ENCODE measurements at regions not wholly inside any gene's neighbourhood (a gene's known extent, or its start where the extent isn't known, plus 50 kb on each side); places are given as distances from the start of the nearest gene placed in this dataset.
"Not testable (repeated sequence)": the region's sequence is repeated elsewhere in the genome, so short reads cannot be mapped to it uniquely, and the experiment has no call there.

- Mint-ChIP-seq H3K4me1 (no peaks in the 10 kb centered on the region), H3K4me3 (no peak overlapping the region), H3K36me3 (no peaks in the 10 kb centered on the region), H3K27ac (no peak overlapping the region), H3K27me3 (peaks cover 0 to 5% (median 5%) of the 10 kb centered on the region in 3 donors), H3K9me3 (peaks cover 0 to 10% (median 4%) of the 10 kb centered on the region in 7 donors)
- ATAC-seq (ENCODE audit: low read depth in 2 of 2) (no peak), DNase-seq (no peak)
These were observed 61.2 kb downstream of the VIP start for GRCh38 chr6:152811785-152812184.

- H3K27ac Mint-ChIP-seq = no peak overlapping the region
- peaks cover 0 to 5% (median 5%) of the 10 kb centered on the region in 3 donors for H3K27me3 Mint-ChIP-seq
- peaks cover 0 to 10% (median 4%) of the 10 kb centered on the region in 7 donors for H3K9me3 Mint-ChIP-seq
- DNase-seq (no peak), ATAC-seq (ENCODE audit: low read depth in 2 of 2) (no peak)
- H3K4me1 Mint-ChIP-seq = no peaks in the 10 kb centered on the region
- H3K4me3 Mint-ChIP-seq = no peak overlapping the region
- H3K36me3 Mint-ChIP-seq = no peaks in the 10 kb centered on the region
These were observed 64.8 kb downstream of the VIP start for GRCh38 chr6:152815230-152815872.

GRCh38 chr6:152816055-152816454 is 65.5 kb downstream of the VIP start:
- ATAC-seq (ENCODE audit: low read depth in 2 of 2) (no peak), DNase-seq (no peak)
- H3K9me3 Mint-ChIP-seq = peaks cover 0 to 6% (median under 1%) of the 10 kb centered on the region in 7 donors
- no peaks in the 10 kb centered on the region for H3K36me3 Mint-ChIP-seq
- no peaks in the 10 kb centered on the region for H3K4me1 Mint-ChIP-seq
- H3K4me3 Mint-ChIP-seq = no peak overlapping the region
- H3K27ac Mint-ChIP-seq = no peak overlapping the region
- peaks cover 0 to 5% (median 5%) of the 10 kb centered on the region in 3 donors for H3K27me3 Mint-ChIP-seq

GRCh38 chr6:152821525-152821924 is 70.9 kb downstream of the VIP start:
- ATAC-seq (ENCODE audit: low read depth in 2 of 2) (no peak), DNase-seq (no peak)
- Mint-ChIP-seq H3K27ac (no peak overlapping the region), H3K27me3 (no peaks in the 10 kb centered on the region), H3K9me3 (no peaks in the 10 kb centered on the region), H3K36me3 (no peaks in the 10 kb centered on the region), H3K4me1 (no peaks in the 10 kb centered on the region), H3K4me3 (no peak overlapping the region)

- DNase-seq = no peak
- H3K36me3 Mint-ChIP-seq = no peaks in the 10 kb centered on the region
- no peaks in the 10 kb centered on the region for H3K9me3 Mint-ChIP-seq
- no peaks in the 10 kb centered on the region for H3K4me1 Mint-ChIP-seq
- H3K27me3 Mint-ChIP-seq = no peaks in the 10 kb centered on the region
- no peak overlapping the region for H3K4me3 Mint-ChIP-seq
- no peak for ATAC-seq (ENCODE audit: low read depth in 2 of 2)
- no peak overlapping the region for H3K27ac Mint-ChIP-seq
These were observed 74.1 kb downstream of the VIP start for GRCh38 chr6:152824666-152825065.

- ATAC-seq (ENCODE audit: low read depth in 2 of 2) = no peak
- Mint-ChIP-seq H3K4me1 (no peaks in the 10 kb centered on the region), H3K36me3 (no peaks in the 10 kb centered on the region), H3K9me3 (no peaks in the 10 kb centered on the region), H3K27me3 (peaks cover 0 to 4% (median 0%) of the 10 kb centered on the region in 3 donors), H3K4me3 (no peak overlapping the region), H3K27ac (no peak overlapping the region)
- DNase-seq = no peak
These were observed 77.8 kb downstream of the VIP start for GRCh38 chr6:152828431-152828830.

- H3K4me3 Mint-ChIP-seq; H3K27ac Mint-ChIP-seq; H3K36me3 Mint-ChIP-seq; H3K9me3 Mint-ChIP-seq; H3K27me3 Mint-ChIP-seq; ATAC-seq (ENCODE audit: low read depth in 2 of 2); H3K4me1 Mint-ChIP-seq; DNase-seq: not testable (repeated sequence)
These were observed 83.8 kb downstream of the VIP start for GRCh38 chr6:152834366-152834765.

DNA sequence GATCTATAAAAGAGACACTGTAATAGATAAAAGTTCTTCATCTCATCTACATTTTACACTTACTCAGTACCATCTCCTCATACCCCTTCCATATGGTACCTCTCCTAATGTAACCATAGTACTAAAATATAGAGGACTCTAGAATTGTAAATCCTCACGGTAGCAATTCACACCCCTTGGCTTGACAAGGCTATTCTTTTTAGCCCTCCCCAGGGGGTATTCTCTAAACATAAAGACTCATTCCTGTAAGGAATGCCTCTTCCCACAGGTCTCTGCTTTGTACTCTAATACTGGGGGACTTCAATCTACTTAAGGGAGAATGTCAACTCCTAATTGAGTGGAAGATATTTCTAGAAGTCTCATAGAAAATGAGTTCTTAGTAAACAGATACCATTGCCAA is 85.9 kb downstream of the VIP start:
- DNase-seq (no peak), ATAC-seq (ENCODE audit: low read depth in 2 of 2) (no peak)
- Mint-ChIP-seq H3K36me3 (no peaks in the 10 kb centered on the region), H3K27ac (no peak overlapping the region), H3K27me3 (peaks cover under 1 to 13% (median 4%) of the 10 kb centered on the region in 3 donors), H3K9me3 (peaks cover 0 to 9% (median 0%) of the 10 kb centered on the region in 7 donors), H3K4me3 (no peak overlapping the region), H3K4me1 (peaks cover 0 to 3% (median 0%) of the 10 kb centered on the region in 3 donors)

DNA sequence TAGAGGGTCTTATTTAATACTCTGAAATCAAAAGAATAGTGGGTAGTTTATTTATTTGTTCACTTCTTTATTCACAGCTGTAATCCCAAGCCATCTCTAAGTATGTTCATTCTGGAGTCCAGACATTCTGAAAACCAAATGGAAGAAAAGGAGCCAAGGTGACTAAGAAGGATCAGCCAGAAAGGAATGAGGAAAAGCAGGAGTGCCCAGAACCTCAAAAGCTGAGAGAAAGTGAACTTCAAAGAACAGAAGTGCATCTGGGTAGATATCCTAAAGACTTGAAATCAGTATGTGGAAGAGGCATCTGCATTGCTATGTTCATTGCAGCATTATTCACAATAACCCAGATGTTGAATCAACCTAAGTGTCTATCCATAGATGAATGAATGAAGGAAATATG is 94.8 kb downstream of the VIP start:
- Mint-ChIP-seq H3K4me1 (no peaks in the 10 kb centered on the region), H3K27me3 (peaks cover 0 to 7% (median 4%) of the 10 kb centered on the region in 3 donors), H3K9me3 (peaks cover 7 to 20% (median 12%) of the 10 kb centered on the region in 7 donors), H3K4me3 (no peak overlapping the region), H3K27ac (no peak overlapping the region), H3K36me3 (peaks cover 0 to 10% of the 10 kb centered on the region in 2 donors)
- DNase-seq = no peak
- ATAC-seq (ENCODE audit: low read depth in 2 of 2) = no peak

GRCh38 chr6:152846825-152847224 is 96.2 kb downstream of the VIP start:
- H3K9me3 Mint-ChIP-seq = peaks cover 7 to 20% (median 12%) of the 10 kb centered on the region in 7 donors
- peaks cover 0 to 10% of the 10 kb centered on the region in 2 donors for H3K36me3 Mint-ChIP-seq
- peaks cover 0 to 4% (median 4%) of the 10 kb centered on the region in 3 donors for H3K27me3 Mint-ChIP-seq
- H3K4me1 Mint-ChIP-seq = no peaks in the 10 kb centered on the region
- ATAC-seq (ENCODE audit: low read depth in 2 of 2) (no peak), DNase-seq (no peak)
- peak overlapping the region in 1 of 6 donors; percentile 44 for H3K27ac Mint-ChIP-seq
- H3K4me3 Mint-ChIP-seq = no peak overlapping the region

DNA sequence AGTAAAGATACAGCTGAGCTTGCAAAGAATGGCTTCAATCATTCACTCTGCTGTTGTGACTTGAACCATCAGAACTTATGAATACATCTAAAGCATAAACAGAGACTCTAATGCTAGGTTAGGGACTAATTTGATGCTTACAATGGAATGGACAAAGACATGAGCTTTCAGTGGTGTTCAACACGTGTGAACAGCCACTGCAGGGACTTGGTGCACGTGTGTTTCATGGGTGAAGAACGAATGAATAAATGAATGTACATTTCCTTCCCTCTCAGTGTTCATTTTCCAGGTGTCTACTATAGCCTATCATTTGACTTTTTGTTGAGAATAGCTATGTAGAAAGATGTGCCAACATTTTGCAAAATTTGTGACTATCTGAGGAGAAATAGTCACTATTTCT is 98.3 kb downstream of the VIP start:
- peaks cover under 1 to 19% (median 10%) of the 10 kb centered on the region in 3 donors for H3K27me3 Mint-ChIP-seq
- DNase-seq = no peak

GRCh38 chr6:152854086-152854795 is 103.6 kb downstream of the VIP start:
- peaks cover 6 to 26% (median 12%) of the 10 kb centered on the region in 3 donors for H3K27me3 Mint-ChIP-seq

More for the DNA sequence above, 98.3 kb downstream of the VIP start:
- Mint-ChIP-seq H3K27ac (no peak overlapping the region), H3K4me3 (no peak overlapping the region), H3K4me1 (no peaks in the 10 kb centered on the region), H3K9me3 (peaks cover 7 to 20% (median 10%) of the 10 kb centered on the region in 7 donors), H3K36me3 (peaks cover 0 to 10% of the 10 kb centered on the region in 2 donors)
- no peak for ATAC-seq (ENCODE audit: low read depth in 2 of 2)

DNA sequence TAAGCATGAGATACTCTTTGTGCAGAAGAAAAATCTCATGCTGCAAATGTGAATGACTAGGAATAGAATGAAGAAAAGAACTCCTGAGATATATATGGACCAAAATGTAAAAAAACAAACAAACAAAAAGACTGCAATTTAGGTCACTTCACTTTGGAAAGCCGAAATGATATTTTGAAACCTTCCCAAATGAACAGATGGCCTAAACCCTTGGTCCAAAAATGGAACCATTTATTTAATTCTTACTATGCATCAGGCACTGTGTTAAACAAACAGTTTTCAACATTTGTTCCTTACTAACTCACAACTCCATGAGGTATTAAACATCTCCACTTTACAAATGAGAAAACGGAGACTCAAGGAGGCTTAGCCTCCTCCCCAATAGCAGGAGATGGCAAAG is 107.5 kb downstream of the VIP start:
- Mint-ChIP-seq H3K36me3 (no peaks in the 10 kb centered on the region), H3K4me1 (no peaks in the 10 kb centered on the region), H3K9me3 (no peaks in the 10 kb centered on the region), H3K27ac (no peak overlapping the region), H3K27me3 (peaks cover 0 to 13% (median 12%) of the 10 kb centered on the region in 3 donors), H3K4me3 (no peak overlapping the region)
- no peak for DNase-seq
- no peak for ATAC-seq (ENCODE audit: low read depth in 2 of 2)

More at GRCh38 chr6:152854086-152854795, 103.6 kb downstream of the VIP start:
- Mint-ChIP-seq H3K4me3 (no peak overlapping the region), H3K4me1 (no peaks in the 10 kb centered on the region), H3K36me3 (no peaks in the 10 kb centered on the region), H3K9me3 (no peaks in the 10 kb centered on the region), H3K27ac (no peak overlapping the region)
- DNase-seq (no peak), ATAC-seq (ENCODE audit: low read depth in 2 of 2) (no peak)

GRCh38 chr6:152859225-152859624 is 108.6 kb downstream of the VIP start:
- no peak overlapping the region for H3K27ac Mint-ChIP-seq

More at GRCh38 chr6:152859225-152859624, 108.6 kb downstream of the VIP start:
- H3K36me3 Mint-ChIP-seq = no peaks in the 10 kb centered on the region
- DNase-seq = no peak
- no peak for ATAC-seq (ENCODE audit: low read depth in 2 of 2)
- no peak overlapping the region for H3K4me3 Mint-ChIP-seq
- no peaks in the 10 kb centered on the region for H3K4me1 Mint-ChIP-seq
- H3K9me3 Mint-ChIP-seq = no peaks in the 10 kb centered on the region
- peaks cover 0 to 8% (median 7%) of the 10 kb centered on the region in 3 donors for H3K27me3 Mint-ChIP-seq

Data from naive B cell (primary cell).